ENCODE measurements at regions not wholly inside any gene's neighbourhood (a gene's known extent, or its start where the extent isn't known, plus 50 kb on each side); places are given as distances from the start of the nearest gene placed in this dataset.

DNA sequence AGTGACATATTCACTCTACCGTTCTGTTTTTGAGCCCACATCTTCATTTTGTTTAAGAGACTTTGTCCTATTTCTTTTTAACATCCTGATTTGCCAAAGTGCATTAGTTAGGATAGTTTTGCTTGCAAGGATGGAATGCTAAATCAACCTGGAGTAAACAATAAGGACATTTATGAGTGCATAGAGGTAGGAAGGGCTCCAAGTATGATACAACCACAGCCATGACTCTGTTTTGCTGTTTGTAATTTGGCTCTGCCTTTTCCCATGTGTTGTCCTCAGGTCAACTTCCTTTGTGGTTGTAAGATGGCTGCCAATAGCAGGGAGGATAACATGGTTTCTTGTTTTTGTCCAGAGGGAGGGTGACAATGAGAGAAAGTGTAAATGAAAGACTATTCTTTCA lies 66.4 kb upstream of the GOLIM4 start:
- ChIA-PET POLR2A (no interaction called here), CTCF (ENCODE audit: low intra/inter-chr PET ratio, low total read pairs) (no interaction called here)
- ATAC-seq, result no peak

DNA sequence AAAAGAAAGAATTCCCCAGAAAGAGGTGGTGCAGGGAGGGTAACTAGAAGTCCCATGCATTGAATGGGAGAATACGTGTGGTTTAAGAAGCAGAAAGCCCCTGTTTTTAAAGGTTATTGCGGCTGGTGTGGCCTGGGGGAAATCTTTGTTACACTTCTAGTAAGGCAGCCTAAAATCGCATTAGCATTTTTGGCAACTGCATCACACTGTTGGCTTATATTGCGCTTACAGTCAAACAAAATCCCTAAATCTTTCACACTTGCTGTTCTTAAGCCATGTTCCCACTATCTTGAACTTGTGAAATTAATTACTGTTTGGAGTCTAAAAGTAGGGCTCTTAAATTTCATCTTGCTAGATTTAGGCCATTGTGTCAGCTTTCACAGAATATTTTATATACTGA lies 66.0 kb upstream of the GOLIM4 start:
- intact Hi-C loops (cut with micrococcal nuclease; ENCODE audit: unreplicated experiment) (no loop called here), in situ Hi-C loops (cut with HindIII; ENCODE audit: extremely low pct_ligation_motif_present, low pct_unique_long_range_greater_than_20kb) (loop anchor here (5.0 to 25.0 kb wide), 2 partner anchors 109 to 224 kb away; no protein-coding TSS in a partner anchor)
- POLR2A ChIA-PET, result no interaction called here
- CTCF ChIA-PET (ENCODE audit: low intra/inter-chr PET ratio, low total read pairs), result no interaction called here
- no TSS peak for BruUV-seq (replicated peaks)
- FAIRE-seq (no peak), ATAC-seq (no peak), DNase-seq (ENCODE audit: low spot score) (no peak)
- no peak overlapping the region for H3K9ac ChIP-seq (ENCODE audit: insufficient read depth, low read depth, low read length)
- H4K20me1 ChIP-seq (ENCODE audit: insufficient read depth, low read length), result no peaks in the 10 kb centered on the region
- 66% methylated on average over 4 of the region's 4 CpGs for WGBS (ENCODE audit: low lambda C conversion rate)
- no peak overlapping the region for H2AFZ ChIP-seq (ENCODE audit: low read length)
- no peak overlapping the region for H3K27ac ChIP-seq (ENCODE audit: extremely low read length, insufficient read depth, low read length)
- H3K4me1 ChIP-seq (ENCODE audit: insufficient read depth, low read length), result peaks cover 6% of the 10 kb centered on the region; the same call in 1 of the 2 replicates
- no peaks in the 10 kb centered on the region; a peak in 1 of 5 replicates for H3K27me3 ChIP-seq (ENCODE audit: control insufficient read depth in 1 of 2, insufficient read depth in 2 of 2, low read length in 2 of 2)
- H3K9me3 ChIP-seq (ENCODE audit: low read length), result no peaks in the 10 kb centered on the region
- H3K79me2 ChIP-seq (ENCODE audit: insufficient read depth, low read length), result no peaks in the 10 kb centered on the region
- no peak overlapping the region for H3K4me2 ChIP-seq (ENCODE audit: low read depth, low read length)
- H3K36me3 ChIP-seq (replicated peaks in 1 of 2; ENCODE audit: control insufficient read depth in 1 of 2, insufficient read depth in 2 of 2, low read length in 2 of 2), result no peaks in the 10 kb centered on the region
- H3K4me3 ChIP-seq (replicated peaks in 1 of 3; ENCODE audit: insufficient read depth in 1 of 3, low read depth in 2 of 3, low read length in 3 of 3), result no peak overlapping the region
- no peak for TF ChIP-seq ZNF598 (CRISPR knock-in tag; IDR thresholded peaks at IDR 0.05; ENCODE audit: borderline replicate concordance)
- TF ChIP-seq GABPB1 (CRISPR knock-in tag; IDR thresholded peaks at IDR 0.05), result no peak
- no peak for TF ChIP-seq ZNF841 (CRISPR knock-in tag; IDR thresholded peaks at IDR 0.05; ENCODE audit: borderline replicate concordance)
- TF ChIP-seq, protein P1, sequence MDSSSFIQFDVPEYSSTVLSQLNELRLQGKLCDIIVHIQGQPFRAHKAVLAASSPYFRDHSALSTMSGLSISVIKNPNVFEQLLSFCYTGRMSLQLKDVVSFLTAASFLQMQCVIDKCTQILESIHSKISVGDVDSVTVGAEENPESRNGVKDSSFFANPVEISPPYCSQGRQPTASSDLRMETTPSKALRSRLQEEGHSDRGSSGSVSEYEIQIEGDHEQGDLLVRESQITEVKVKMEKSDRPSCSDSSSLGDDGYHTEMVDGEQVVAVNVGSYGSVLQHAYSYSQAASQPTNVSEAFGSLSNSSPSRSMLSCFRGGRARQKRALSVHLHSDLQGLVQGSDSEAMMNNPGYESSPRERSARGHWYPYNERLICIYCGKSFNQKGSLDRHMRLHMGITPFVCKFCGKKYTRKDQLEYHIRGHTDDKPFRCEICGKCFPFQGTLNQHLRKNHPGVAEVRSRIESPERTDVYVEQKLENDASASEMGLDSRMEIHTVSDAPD (CRISPR knock-in tag; IDR thresholded peaks at IDR 0.05), result no peak
- TF ChIP-seq, protein P2, sequence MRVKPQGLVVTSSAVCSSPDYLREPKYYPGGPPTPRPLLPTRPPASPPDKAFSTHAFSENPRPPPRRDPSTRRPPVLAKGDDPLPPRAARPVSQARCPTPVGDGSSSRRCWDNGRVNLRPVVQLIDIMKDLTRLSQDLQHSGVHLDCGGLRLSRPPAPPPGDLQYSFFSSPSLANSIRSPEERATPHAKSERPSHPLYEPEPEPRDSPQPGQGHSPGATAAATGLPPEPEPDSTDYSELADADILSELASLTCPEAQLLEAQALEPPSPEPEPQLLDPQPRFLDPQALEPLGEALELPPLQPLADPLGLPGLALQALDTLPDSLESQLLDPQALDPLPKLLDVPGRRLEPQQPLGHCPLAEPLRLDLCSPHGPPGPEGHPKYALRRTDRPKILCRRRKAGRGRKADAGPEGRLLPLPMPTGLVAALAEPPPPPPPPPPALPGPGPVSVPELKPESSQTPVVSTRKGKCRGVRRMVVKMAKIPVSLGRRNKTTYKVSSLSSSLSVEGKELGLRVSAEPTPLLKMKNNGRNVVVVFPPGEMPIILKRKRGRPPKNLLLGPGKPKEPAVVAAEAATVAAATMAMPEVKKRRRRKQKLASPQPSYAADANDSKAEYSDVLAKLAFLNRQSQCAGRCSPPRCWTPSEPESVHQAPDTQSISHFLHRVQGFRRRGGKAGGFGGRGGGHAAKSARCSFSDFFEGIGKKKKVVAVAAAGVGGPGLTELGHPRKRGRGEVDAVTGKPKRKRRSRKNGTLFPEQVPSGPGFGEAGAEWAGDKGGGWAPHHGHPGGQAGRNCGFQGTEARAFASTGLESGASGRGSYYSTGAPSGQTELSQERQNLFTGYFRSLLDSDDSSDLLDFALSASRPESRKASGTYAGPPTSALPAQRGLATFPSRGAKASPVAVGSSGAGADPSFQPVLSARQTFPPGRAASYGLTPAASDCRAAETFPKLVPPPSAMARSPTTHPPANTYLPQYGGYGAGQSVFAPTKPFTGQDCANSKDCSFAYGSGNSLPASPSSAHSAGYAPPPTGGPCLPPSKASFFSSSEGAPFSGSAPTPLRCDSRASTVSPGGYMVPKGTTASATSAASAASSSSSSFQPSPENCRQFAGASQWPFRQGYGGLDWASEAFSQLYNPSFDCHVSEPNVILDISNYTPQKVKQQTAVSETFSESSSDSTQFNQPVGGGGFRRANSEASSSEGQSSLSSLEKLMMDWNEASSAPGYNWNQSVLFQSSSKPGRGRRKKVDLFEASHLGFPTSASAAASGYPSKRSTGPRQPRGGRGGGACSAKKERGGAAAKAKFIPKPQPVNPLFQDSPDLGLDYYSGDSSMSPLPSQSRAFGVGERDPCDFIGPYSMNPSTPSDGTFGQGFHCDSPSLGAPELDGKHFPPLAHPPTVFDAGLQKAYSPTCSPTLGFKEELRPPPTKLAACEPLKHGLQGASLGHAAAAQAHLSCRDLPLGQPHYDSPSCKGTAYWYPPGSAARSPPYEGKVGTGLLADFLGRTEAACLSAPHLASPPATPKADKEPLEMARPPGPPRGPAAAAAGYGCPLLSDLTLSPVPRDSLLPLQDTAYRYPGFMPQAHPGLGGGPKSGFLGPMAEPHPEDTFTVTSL (CRISPR knock-in tag; IDR thresholded peaks at IDR 0.05; ENCODE audit: borderline replicate concordance), result no peak
- TF ChIP-seq ZNF670 (CRISPR knock-in tag; IDR thresholded peaks at IDR 0.05; ENCODE audit: borderline replicate concordance), result no peak
- TF ChIP-seq ZFX (CRISPR knock-in tag; IDR thresholded peaks at IDR 0.05; ENCODE audit: low read depth), result no peak

More for the DNA sequence above, 66.4 kb upstream of the GOLIM4 start:
- Histone ChIP-seq H4K20me1 (ENCODE audit: insufficient read depth, low read length) (no peaks in the 10 kb centered on the region), H3K9ac (ENCODE audit: insufficient read depth, low read depth, low read length) (no peak overlapping the region), H3K27me3 (ENCODE audit: control insufficient read depth in 1 of 2, insufficient read depth in 2 of 2, low read length in 2 of 2) (no peaks in the 10 kb centered on the region; a peak in 1 of 5 replicates), H2AFZ (ENCODE audit: low read length) (no peak overlapping the region), H3K4me2 (ENCODE audit: low read depth, low read length) (no peak overlapping the region), H3K36me3 (replicated peaks in 1 of 2; ENCODE audit: control insufficient read depth in 1 of 2, insufficient read depth in 2 of 2, low read length in 2 of 2) (no peaks in the 10 kb centered on the region), H3K4me3 (replicated peaks in 1 of 3; ENCODE audit: insufficient read depth in 1 of 3, low read depth in 2 of 3, low read length in 3 of 3) (no peak overlapping the region), H3K4me1 (ENCODE audit: insufficient read depth, low read length) (peaks cover 6% of the 10 kb centered on the region; the same call in 1 of the 2 replicates), H3K9me3 (ENCODE audit: low read length) (no peaks in the 10 kb centered on the region), H3K79me2 (ENCODE audit: insufficient read depth, low read length) (no peaks in the 10 kb centered on the region), H3K27ac (ENCODE audit: extremely low read length, insufficient read depth, low read length) (no peak overlapping the region)
- intact Hi-C loops (cut with micrococcal nuclease; ENCODE audit: unreplicated experiment), result no loop called here
- FAIRE-seq, result no peak
- no TSS peak for BruUV-seq (replicated peaks)
- TF ChIP-seq ZNF629 (CRISPR knock-in tag; conservative IDR thresholded peaks at IDR 0.05), result no peak
- TF ChIP-seq CENPX (CRISPR knock-in tag; IDR thresholded peaks at IDR 0.05), result no peak
- TF ChIP-seq CHCHD3 (CRISPR knock-in tag; IDR thresholded peaks at IDR 0.05), result no peak
- WGBS (ENCODE audit: low lambda C conversion rate), result 41% methylated on average over 1 of the region's 1 CpG
- no peak for DNase-seq (ENCODE audit: low spot score)
- in situ Hi-C loops (cut with HindIII; ENCODE audit: extremely low pct_ligation_motif_present, low pct_unique_long_range_greater_than_20kb), result loop anchor here (5.0 to 25.0 kb wide), 2 partner anchors 110 to 225 kb away; no protein-coding TSS in a partner anchor
